ENCODE measurements at regions not wholly inside any gene's neighbourhood (a gene's known extent, or its start where the extent isn't known, plus 50 kb on each side); places are given as distances from the start of the nearest gene placed in this dataset.

GRCh38 chr13:74444864-74445479 is 310.8 kb upstream of the KLF12 start:
- Histone ChIP-seq H3K4me3 (ENCODE audit: control insufficient read depth in 2 of 3, extremely low read depth in 1 of 3, insufficient read depth in 2 of 3, low read depth in 1 of 3, low read length in 3 of 3) (no peak overlapping the region), H3K9me1 (ENCODE audit: control insufficient read depth, extremely low read depth, insufficient read depth, low read length) (no peaks in the 10 kb centered on the region), H2AFZ (ENCODE audit: control insufficient read depth, low read length) (peak overlapping the region; percentile 10), H3K36me3 (ENCODE audit: control insufficient read depth in 2 of 2, extremely low read depth in 1 of 2, insufficient read depth in 2 of 2, low read length in 2 of 2) (no peaks in the 10 kb centered on the region), H4K20me1 (ENCODE audit: control insufficient read depth, extremely low read depth, insufficient read depth, low read length) (no peaks in the 10 kb centered on the region), H3K27ac (ENCODE audit: control insufficient read depth, insufficient read depth, low read length) (peak overlapping the region; percentile 75), H3K4me1 (ENCODE audit: control insufficient read depth, extremely low read depth, insufficient read depth, low read length) (peaks cover 37% of the 10 kb centered on the region), H3K4me2 (ENCODE audit: control insufficient read depth, extremely low read depth, insufficient read depth, low read depth, low read length) (peak overlapping the region; percentile 56), H3K9ac (ENCODE audit: control insufficient read depth, extremely low read depth, insufficient read depth, low read length) (no peak overlapping the region), H3K79me2 (ENCODE audit: control insufficient read depth, insufficient read depth, low read length) (no peaks in the 10 kb centered on the region), H3K27me3 (ENCODE audit: control insufficient read depth, extremely low read depth, insufficient read depth, low read length) (no peaks in the 10 kb centered on the region), H3K9me3 (ENCODE audit: control insufficient read depth, low read depth, low read length) (no peaks in the 10 kb centered on the region)
- TF ChIP-seq CTCF (optimal IDR thresholded peaks at IDR 0.05 in 1 of 3, IDR thresholded peaks at IDR 0.05 in 1 of 3, conservative IDR thresholded peaks at IDR 0.05 in 1 of 3; ENCODE audit: extremely low read depth in 1 of 3, insufficient read depth in 2 of 3, low read length in 3 of 3) = peak in 1 of 3 experiments; percentile 18
- TF ChIP-seq EZH2 (IDR thresholded peaks at IDR 0.05; ENCODE audit: low read length) = no peak
- DNase-seq (ENCODE audit: low read depth, low spot score) (no peak), FAIRE-seq (peak; percentile 96)
- dilution Hi-C loops (cut with MboI; ENCODE audit: extremely low pct_ligation_motif_present, low sequenced_read_pairs) = no loop called here

- Histone ChIP-seq H3K36me3 (ENCODE audit: control insufficient read depth in 2 of 2, extremely low read depth in 1 of 2, insufficient read depth in 2 of 2, low read length in 2 of 2) (no peaks in the 10 kb centered on the region), H2AFZ (ENCODE audit: control insufficient read depth, low read length) (peak overlapping the region; percentile 0), H3K79me2 (ENCODE audit: control insufficient read depth, insufficient read depth, low read length) (no peaks in the 10 kb centered on the region), H4K20me1 (ENCODE audit: control insufficient read depth, extremely low read depth, insufficient read depth, low read length) (no peaks in the 10 kb centered on the region), H3K27me3 (ENCODE audit: control insufficient read depth, extremely low read depth, insufficient read depth, low read length) (no peaks in the 10 kb centered on the region), H3K4me2 (ENCODE audit: control insufficient read depth, extremely low read depth, insufficient read depth, low read depth, low read length) (peak overlapping the region; percentile 56), H3K27ac (ENCODE audit: control insufficient read depth, insufficient read depth, low read length) (peak overlapping the region; percentile 75), H3K9me1 (ENCODE audit: control insufficient read depth, extremely low read depth, insufficient read depth, low read length) (no peaks in the 10 kb centered on the region), H3K4me3 (ENCODE audit: control insufficient read depth in 2 of 3, extremely low read depth in 1 of 3, insufficient read depth in 2 of 3, low read depth in 1 of 3, low read length in 3 of 3) (peak overlapping the region in 2 of 3 experiments; percentile 6 to 59), H3K4me1 (ENCODE audit: control insufficient read depth, extremely low read depth, insufficient read depth, low read length) (peaks cover 31% of the 10 kb centered on the region), H3K9ac (ENCODE audit: control insufficient read depth, extremely low read depth, insufficient read depth, low read length) (peak overlapping the region; percentile 26), H3K9me3 (ENCODE audit: control insufficient read depth, low read depth, low read length) (no peaks in the 10 kb centered on the region)
- DNase-seq (ENCODE audit: low read depth, low spot score) (no peak), FAIRE-seq (peak; percentile 90)
- dilution Hi-C loops (cut with MboI; ENCODE audit: extremely low pct_ligation_motif_present, low sequenced_read_pairs) = no loop called here
- no peak for TF ChIP-seq CTCF (optimal IDR thresholded peaks at IDR 0.05 in 1 of 3, IDR thresholded peaks at IDR 0.05 in 1 of 3, conservative IDR thresholded peaks at IDR 0.05 in 1 of 3; ENCODE audit: extremely low read depth in 1 of 3, insufficient read depth in 2 of 3, low read length in 3 of 3)
- TF ChIP-seq EZH2 (IDR thresholded peaks at IDR 0.05; ENCODE audit: low read length) = no peak
Observed at GRCh38 chr13:74444161-74444571, 310.0 kb upstream of the KLF12 start.
